ENCODE measurements at regions not wholly inside any gene's neighbourhood (a gene's known extent, or its start where the extent isn't known, plus 50 kb on each side); places are given as distances from the start of the nearest gene placed in this dataset.
"Not testable (repeated sequence)": the region's sequence is repeated elsewhere in the genome, so short reads cannot be mapped to it uniquely, and the experiment has no call there.

DNA sequence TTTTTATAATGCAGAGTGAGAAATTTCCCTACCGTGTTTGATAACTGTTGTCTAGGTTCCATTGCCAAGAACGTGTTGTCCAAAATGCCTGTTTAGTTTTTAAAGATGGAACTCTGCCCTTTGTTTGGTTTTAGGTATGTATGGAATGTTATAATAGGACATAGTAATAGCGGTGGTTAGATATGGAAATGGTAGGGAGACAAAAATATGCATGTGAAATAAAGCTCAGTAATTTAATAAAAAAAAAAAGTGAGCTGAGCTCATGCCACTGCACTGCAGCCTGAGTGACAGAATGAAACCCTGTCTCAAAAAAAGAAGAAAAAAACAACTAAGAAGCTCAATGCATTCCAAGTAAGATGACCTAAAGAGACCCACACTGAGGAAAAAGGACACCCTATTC, 72.9 kb downstream of the ZNF783 start:
- POLR2A ChIA-PET: no interaction called here
- Histone ChIP-seq H3K9me3 (ENCODE audit: low read length) (no peaks in the 10 kb centered on the region), H3K27ac (ENCODE audit: low read depth, low read length) (no peak overlapping the region), H3K36me3 (ENCODE audit: insufficient read depth, low read length) (no peaks in the 10 kb centered on the region), H3K4me1 (ENCODE audit: insufficient read depth, low read length) (no peaks in the 10 kb centered on the region), H3K27me3 (ENCODE audit: insufficient read depth, low read length, poor library complexity, severe bottlenecking) (no peaks in the 10 kb centered on the region), H3K4me3 (ENCODE audit: low read length) (no peak overlapping the region)
- no peaks in the 10 kb centered on the region for H3K4me1 Mint-ChIP-seq
- no peak overlapping the region for H3K27ac Mint-ChIP-seq
- H3K27me3 Mint-ChIP-seq: peaks cover 11 to 20% of the 10 kb centered on the region in 2 donors
- H3K4me3 Mint-ChIP-seq: no peak overlapping the region
- no peaks in the 10 kb centered on the region for H3K36me3 Mint-ChIP-seq
- peaks cover 0 to 5% (median 4%) of the 10 kb centered on the region in 5 donors for H3K9me3 Mint-ChIP-seq
- CTCF ChIA-PET: no interaction called here
- no peak for DNase-seq

DNA sequence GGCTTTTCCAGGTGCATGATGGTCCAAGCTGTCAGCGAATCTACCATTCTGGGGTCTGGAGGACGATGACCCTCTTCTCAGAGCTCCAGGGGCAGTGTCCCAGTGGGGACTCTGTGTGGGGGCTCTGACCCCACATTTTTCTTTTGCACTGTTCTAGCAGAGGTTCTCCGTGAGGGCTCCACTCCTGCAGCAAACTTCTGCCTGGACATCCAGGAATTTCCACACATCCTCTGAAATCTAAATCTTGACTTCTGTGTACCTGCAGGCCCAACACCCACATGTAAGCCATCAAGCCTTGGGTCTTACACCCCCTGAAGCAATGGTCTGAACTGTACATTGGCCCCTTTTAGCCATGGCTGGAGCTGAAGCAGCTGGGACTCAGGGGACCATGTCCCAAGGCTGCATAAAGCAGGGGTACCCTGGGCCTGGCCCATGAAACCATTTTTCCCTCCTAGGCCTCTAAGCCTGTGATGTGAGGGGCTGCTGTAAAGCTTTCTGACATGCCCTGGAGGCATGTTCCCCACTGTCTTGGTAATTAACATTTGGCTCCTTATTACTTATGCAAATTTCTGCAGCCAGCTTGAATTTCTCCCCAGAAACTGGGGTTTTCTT, 86.9 kb downstream of the ZNF783 start:
- POLR2A ChIA-PET: no interaction called here
- no peak overlapping the region for H3K27ac Mint-ChIP-seq

DNA sequence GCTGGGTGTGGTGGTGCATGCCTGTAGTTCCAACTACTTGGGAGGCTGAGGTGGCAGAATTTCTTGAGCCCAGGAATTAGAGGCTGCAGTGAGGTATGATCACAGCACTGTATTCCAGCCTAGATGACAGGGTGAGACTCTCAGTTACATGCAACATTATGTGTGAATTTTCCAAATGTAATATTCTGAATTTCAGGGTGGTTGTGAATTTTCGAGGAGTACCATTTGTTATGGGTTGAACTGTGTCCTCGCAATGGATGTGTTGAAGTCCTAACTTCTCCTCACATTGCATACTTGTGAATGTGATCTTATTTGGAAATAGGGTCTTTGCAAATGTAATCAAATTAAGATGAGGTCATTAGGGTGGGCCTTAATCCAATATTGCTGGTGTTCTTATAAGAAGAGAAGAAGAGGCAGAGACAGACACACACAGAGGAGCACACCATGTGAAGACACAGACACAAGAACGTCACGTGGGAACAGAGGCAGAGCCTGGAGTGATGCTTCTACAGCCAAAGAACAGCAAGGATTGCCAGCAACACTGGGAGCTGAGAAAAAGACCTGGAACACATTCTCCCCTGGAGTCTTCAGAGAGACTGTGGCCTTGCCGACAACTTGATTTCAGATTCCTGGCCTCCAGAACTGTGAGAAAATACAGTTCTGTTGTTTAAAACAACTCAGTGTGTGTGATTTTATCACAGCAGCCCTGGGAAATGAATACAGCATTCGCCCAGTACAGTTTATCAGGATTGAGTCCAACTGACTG, 91.9 kb downstream of the ZNF783 start:
- no peak overlapping the region for H3K4me3 Mint-ChIP-seq
- H3K27me3 ChIP-seq (ENCODE audit: insufficient read depth, low read length, poor library complexity, severe bottlenecking): no peaks in the 10 kb centered on the region
- H3K27me3 Mint-ChIP-seq: peaks cover 12 to 20% of the 10 kb centered on the region in 2 donors
- H3K27ac ChIP-seq (ENCODE audit: low read depth, low read length): no peak overlapping the region
- H3K9me3 ChIP-seq (ENCODE audit: low read length): no peaks in the 10 kb centered on the region
- H3K4me1 ChIP-seq (ENCODE audit: insufficient read depth, low read length): no peaks in the 10 kb centered on the region
- ChIA-PET CTCF (no interaction called here), POLR2A (no interaction called here)
- H3K4me3 ChIP-seq (ENCODE audit: low read length): no peak overlapping the region
- no peak for DNase-seq
- peaks cover 7 to 14% (median 10%) of the 10 kb centered on the region in 5 donors for H3K9me3 Mint-ChIP-seq
- peaks cover 0 to 2% (median 1%) of the 10 kb centered on the region in 3 donors for H3K36me3 Mint-ChIP-seq
- no peak overlapping the region for H3K27ac Mint-ChIP-seq
- no peaks in the 10 kb centered on the region for H3K4me1 Mint-ChIP-seq
- H3K36me3 ChIP-seq (ENCODE audit: insufficient read depth, low read length): no peaks in the 10 kb centered on the region

More for the DNA sequence above, 86.9 kb downstream of the ZNF783 start:
- H3K36me3 Mint-ChIP-seq: peaks cover 2 to 4% (median 3%) of the 10 kb centered on the region in 3 donors
- no peak for DNase-seq
- Histone ChIP-seq H3K36me3 (ENCODE audit: insufficient read depth, low read length) (no peaks in the 10 kb centered on the region), H3K4me3 (ENCODE audit: low read length) (no peak overlapping the region), H3K4me1 (ENCODE audit: insufficient read depth, low read length) (no peaks in the 10 kb centered on the region), H3K9me3 (ENCODE audit: low read length) (no peaks in the 10 kb centered on the region), H3K27me3 (ENCODE audit: insufficient read depth, low read length, poor library complexity, severe bottlenecking) (no peaks in the 10 kb centered on the region), H3K27ac (ENCODE audit: low read depth, low read length) (no peak overlapping the region)
- peaks cover 7 to 43% (median 32%) of the 10 kb centered on the region in 5 donors for H3K9me3 Mint-ChIP-seq
- no peak overlapping the region for H3K4me3 Mint-ChIP-seq
- CTCF ChIA-PET: no interaction called here
- H3K4me1 Mint-ChIP-seq: no peaks in the 10 kb centered on the region
- peaks cover 19 to 47% of the 10 kb centered on the region in 2 donors for H3K27me3 Mint-ChIP-seq

GRCh38 chr7:149355035-149355389, 93.0 kb downstream of the ZNF783 start:
- peaks cover 20 to 27% of the 10 kb centered on the region in 2 donors for H3K27me3 Mint-ChIP-seq
- H3K36me3 ChIP-seq (ENCODE audit: insufficient read depth, low read length); CTCF ChIA-PET; H3K36me3 Mint-ChIP-seq; H3K4me3 Mint-ChIP-seq; H3K27ac ChIP-seq (ENCODE audit: low read depth, low read length); H3K9me3 Mint-ChIP-seq; H3K4me3 ChIP-seq (ENCODE audit: low read length); H3K4me1 ChIP-seq (ENCODE audit: insufficient read depth, low read length); H3K27ac Mint-ChIP-seq; H3K27me3 ChIP-seq (ENCODE audit: insufficient read depth, low read length, poor library complexity, severe bottlenecking); H3K9me3 ChIP-seq (ENCODE audit: low read length); POLR2A ChIA-PET; DNase-seq; H3K4me1 Mint-ChIP-seq: not testable (repeated sequence)

- H3K36me3 Mint-ChIP-seq: peaks cover 0 to 3% (median 1%) of the 10 kb centered on the region in 3 donors
- Histone ChIP-seq H3K36me3 (ENCODE audit: insufficient read depth, low read length) (no peaks in the 10 kb centered on the region), H3K9me3 (ENCODE audit: low read length) (no peaks in the 10 kb centered on the region), H3K4me1 (ENCODE audit: insufficient read depth, low read length) (no peaks in the 10 kb centered on the region), H3K27ac (ENCODE audit: low read depth, low read length) (no peak overlapping the region), H3K4me3 (ENCODE audit: low read length) (no peak overlapping the region), H3K27me3 (ENCODE audit: insufficient read depth, low read length, poor library complexity, severe bottlenecking) (no peaks in the 10 kb centered on the region)
- CTCF ChIA-PET: no interaction called here
- peaks cover 3 to 8% (median 4%) of the 10 kb centered on the region in 5 donors for H3K9me3 Mint-ChIP-seq
- H3K4me1 Mint-ChIP-seq: no peaks in the 10 kb centered on the region
- DNase-seq: no peak
- H3K27me3 Mint-ChIP-seq: peaks cover 20 to 29% of the 10 kb centered on the region in 2 donors
- no peak overlapping the region for H3K4me3 Mint-ChIP-seq
- H3K27ac Mint-ChIP-seq: no peak overlapping the region
- POLR2A ChIA-PET: no interaction called here
Measured at GRCh38 chr7:149355390-149356048, 93.5 kb downstream of the ZNF783 start.

DNA sequence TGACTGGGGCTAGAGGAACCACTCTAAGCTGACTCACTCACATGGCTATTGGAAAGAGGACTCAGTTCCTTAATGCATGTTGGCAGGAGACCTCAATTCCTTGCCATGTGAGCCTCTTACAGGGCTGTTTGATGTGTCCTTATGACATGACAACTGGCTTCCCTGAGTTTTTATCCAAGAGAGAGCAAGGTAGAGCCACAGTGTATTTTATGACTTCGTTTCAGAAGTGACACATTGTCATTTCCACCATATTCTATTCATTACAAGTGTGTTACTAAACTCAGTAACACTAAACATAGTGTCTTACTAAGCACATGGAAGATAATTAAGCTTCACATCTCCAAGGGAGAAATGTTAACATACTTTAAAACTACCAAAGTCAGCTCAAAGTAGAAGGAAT, 98.2 kb downstream of the ZNF777 start:
- Mint-ChIP-seq H3K4me3 (no peak overlapping the region), H3K27ac (no peak overlapping the region), H3K4me1 (no peaks in the 10 kb centered on the region), H3K36me3 (peaks cover 0 to 23% (median 6%) of the 10 kb centered on the region in 3 donors), H3K9me3 (peaks cover 5 to 22% (median 16%) of the 10 kb centered on the region in 5 donors), H3K27me3 (peaks cover 20 to 63% of the 10 kb centered on the region in 2 donors)
- no peak for DNase-seq
- Histone ChIP-seq H3K27me3 (ENCODE audit: insufficient read depth, low read length, poor library complexity, severe bottlenecking) (no peaks in the 10 kb centered on the region), H3K4me3 (ENCODE audit: low read length) (no peak overlapping the region), H3K4me1 (ENCODE audit: insufficient read depth, low read length) (no peaks in the 10 kb centered on the region), H3K27ac (ENCODE audit: low read depth, low read length) (no peak overlapping the region), H3K36me3 (ENCODE audit: insufficient read depth, low read length) (no peaks in the 10 kb centered on the region), H3K9me3 (ENCODE audit: low read length) (no peaks in the 10 kb centered on the region)
- ChIA-PET CTCF (no interaction called here), POLR2A (no interaction called here)

GRCh38 chr7:149367418-149368180, 93.3 kb downstream of the ZNF777 start:
- Mint-ChIP-seq H3K9me3 (peaks cover 8 to 21% (median 18%) of the 10 kb centered on the region in 5 donors), H3K4me3 (no peak overlapping the region), H3K27ac (no peak overlapping the region), H3K36me3 (peaks cover 0 to 21% (median 6%) of the 10 kb centered on the region in 3 donors), H3K4me1 (no peaks in the 10 kb centered on the region), H3K27me3 (peaks cover 22 to 48% of the 10 kb centered on the region in 2 donors)
- POLR2A ChIA-PET: no interaction called here
- no peaks in the 10 kb centered on the region for H3K27me3 ChIP-seq (ENCODE audit: insufficient read depth, low read length, poor library complexity, severe bottlenecking)
- H3K4me3 ChIP-seq (ENCODE audit: low read length): no peak overlapping the region
- H3K9me3 ChIP-seq (ENCODE audit: low read length): no peaks in the 10 kb centered on the region
- no peak for DNase-seq
- no peaks in the 10 kb centered on the region for H3K4me1 ChIP-seq (ENCODE audit: insufficient read depth, low read length)
- no peak overlapping the region for H3K27ac ChIP-seq (ENCODE audit: low read depth, low read length)
- H3K36me3 ChIP-seq (ENCODE audit: insufficient read depth, low read length): no peaks in the 10 kb centered on the region
- CTCF ChIA-PET: interaction anchor here (1.1 kb wide), 1 partner anchor 106 kb away, joined by 3 read pairs; the partner anchor contains the start of gene ZNF783

DNA sequence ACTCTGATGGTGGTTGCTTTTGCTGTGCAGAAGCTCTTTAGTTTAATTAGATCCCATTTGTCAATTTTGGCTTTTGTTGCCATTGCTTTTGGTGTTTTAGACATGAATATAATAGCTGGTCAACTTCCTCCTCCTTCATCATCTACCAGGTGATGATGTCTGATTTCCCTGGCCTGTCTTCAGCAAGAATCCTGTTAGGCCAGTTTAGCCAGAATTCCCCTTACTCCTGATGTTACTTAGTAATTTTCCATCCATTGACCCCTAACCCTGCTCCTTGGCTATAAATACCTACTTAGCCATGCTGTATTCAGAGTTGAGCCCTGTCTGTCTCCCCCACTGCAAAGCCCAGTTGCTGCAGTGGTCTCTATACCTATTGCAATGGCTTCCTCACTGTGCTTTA, 91.4 kb downstream of the ZNF777 start:
- Histone ChIP-seq H3K4me3 (ENCODE audit: low read length) (no peak overlapping the region), H3K27me3 (ENCODE audit: insufficient read depth, low read length, poor library complexity, severe bottlenecking) (no peaks in the 10 kb centered on the region), H3K9me3 (ENCODE audit: low read length) (no peaks in the 10 kb centered on the region), H3K4me1 (ENCODE audit: insufficient read depth, low read length) (no peaks in the 10 kb centered on the region), H3K27ac (ENCODE audit: low read depth, low read length) (no peak overlapping the region), H3K36me3 (ENCODE audit: insufficient read depth, low read length) (no peaks in the 10 kb centered on the region)
- no peak overlapping the region for H3K27ac Mint-ChIP-seq
- H3K4me1 Mint-ChIP-seq: no peaks in the 10 kb centered on the region
- H3K4me3 Mint-ChIP-seq: no peak overlapping the region
- DNase-seq: no peak
- peaks cover 18 to 26% (median 20%) of the 10 kb centered on the region in 5 donors for H3K9me3 Mint-ChIP-seq
- peaks cover 0 to 27% (median 6%) of the 10 kb centered on the region in 3 donors for H3K36me3 Mint-ChIP-seq
- H3K27me3 Mint-ChIP-seq: peaks cover 19 to 44% of the 10 kb centered on the region in 2 donors
- ChIA-PET POLR2A (no interaction called here), CTCF (no interaction called here)
